ENCODE measurements at regions not wholly inside any gene's neighbourhood (a gene's known extent, or its start where the extent isn't known, plus 50 kb on each side); places are given as distances from the start of the nearest gene placed in this dataset.

- no peaks in the 10 kb centered on the region for H3K4me1 ChIP-seq (replicated peaks; ENCODE audit: insufficient read depth)
- H2AFZ ChIP-seq = no peak overlapping the region
- H3K27me3 ChIP-seq (ENCODE audit: insufficient read depth, low read depth) = no peaks in the 10 kb centered on the region
- BruUV-seq (replicated peaks) = no TSS peak
- POLR2A ChIA-PET (ENCODE audit: unreplicated experiment) = no interaction called here
- H3K27ac ChIP-seq = no peak overlapping the region
- intact Hi-C loops (cut with micrococcal nuclease; ENCODE audit: unreplicated experiment) = loop anchor here (1.0 to 10.0 kb wide), 2 partner anchors 505 to 994 kb away; no protein-coding TSS in a partner anchor
- TF ChIP-seq CTCF (conservative IDR thresholded peaks at IDR 0.05) (no peak; the same call in 1 of the 2 replicates), EZH2 (IDR thresholded peaks at IDR 0.05; ENCODE audit: low read depth) (no peak)
- no peaks in the 10 kb centered on the region for H3K79me2 ChIP-seq (ENCODE audit: low read depth)
- CTCF ChIA-PET = interaction anchor here (0.6 to 0.7 kb wide), 3 partner anchors 167 to 504 kb away, joined by 3 to 5 read pairs (median 3); no protein-coding TSS in a partner anchor
- no peaks in the 10 kb centered on the region; the same call in 1 of the 2 replicates for H3F3A ChIP-seq (ENCODE audit: insufficient read depth, low read depth)
- H3K9me3 ChIP-seq (ENCODE audit: insufficient read depth, low read depth) = no peaks in the 10 kb centered on the region
- H4K20me1 ChIP-seq (ENCODE audit: insufficient read depth) = no peaks in the 10 kb centered on the region
- no peak overlapping the region; the same call in 1 of the 2 replicates for H3K4me2 ChIP-seq
- no peak for DNase-seq
- no peaks in the 10 kb centered on the region for H3K36me3 ChIP-seq (ENCODE audit: low read depth)
- no peak overlapping the region for H3K4me3 ChIP-seq
- H3K9me2 ChIP-seq (ENCODE audit: insufficient read depth) = no peaks in the 10 kb centered on the region
Observed at GRCh38 chr7:22550514-22551030, 50.6 kb upstream of the STEAP1B start.

GRCh38 chr7:22549667-22550513, 49.9 kb upstream of the STEAP1B start:
- no TSS peak for BruUV-seq (replicated peaks)
- peak in 1 of 2 experiments; percentile 79 for DNase-seq
- POLR2A ChIA-PET (ENCODE audit: unreplicated experiment) = no interaction called here
- TF ChIP-seq EZH2 (IDR thresholded peaks at IDR 0.05; ENCODE audit: low read depth) (no peak), CTCF (conservative IDR thresholded peaks at IDR 0.05) (peak; percentile 65)
- intact Hi-C loops (cut with micrococcal nuclease; ENCODE audit: unreplicated experiment) = loop anchor here (1.0 to 10.0 kb wide), 3 partner anchors 505 to 995 kb away; no protein-coding TSS in a partner anchor
- Histone ChIP-seq H3K4me3 (no peak overlapping the region), H3K9me2 (ENCODE audit: insufficient read depth) (no peaks in the 10 kb centered on the region), H3F3A (ENCODE audit: insufficient read depth, low read depth) (no peaks in the 10 kb centered on the region; the same call in 1 of the 2 replicates), H3K4me1 (replicated peaks; ENCODE audit: insufficient read depth) (no peaks in the 10 kb centered on the region), H4K20me1 (ENCODE audit: insufficient read depth) (no peaks in the 10 kb centered on the region), H3K4me2 (no peak overlapping the region; the same call in 1 of the 2 replicates), H3K27me3 (ENCODE audit: insufficient read depth, low read depth) (no peaks in the 10 kb centered on the region), H3K36me3 (ENCODE audit: low read depth) (no peaks in the 10 kb centered on the region), H3K9me3 (ENCODE audit: insufficient read depth, low read depth) (no peaks in the 10 kb centered on the region), H3K27ac (no peak overlapping the region), H2AFZ (no peak overlapping the region), H3K79me2 (ENCODE audit: low read depth) (no peaks in the 10 kb centered on the region)
- CTCF ChIA-PET = interaction anchor here (0.6 to 0.7 kb wide), 3 partner anchors 167 to 504 kb away, joined by 3 to 5 read pairs (median 3); no protein-coding TSS in a partner anchor
